Urinary bladder (tissue), 4 donors: ENCODE measurements at regions not wholly inside any gene's neighbourhood (a gene's known extent, or its start where the extent isn't known, plus 50 kb on each side); places are given as distances from the start of the nearest gene placed in this dataset. TPM values are rescaled to one million over a fixed set of nuclear protein-coding genes. Genes with fewer than 3 reads are reported as not detected.

ENCODE experiments used
- DNase-seq: peaks from one replicate; pipeline ENCODE4 v3.0.0-alpha.2; 2015; ENCODE audit errors: extremely low spot score
- H3K27ac ChIP-seq: one replicate; pipeline ENCODE4 v1.5.1; 2013; ENCODE audit warnings: low read depth, mild to moderate bottlenecking, moderate library complexity
- H3K36me3 ChIP-seq: one replicate; pipeline ENCODE4 v1.6.1; 2013; ENCODE audit warnings: mild to moderate bottlenecking, moderate library complexity; ENCODE audit not compliant: insufficient read depth
- H3K4me1 ChIP-seq: one replicate; pipeline ENCODE4 v1.6.1; 2013; ENCODE audit warnings: mild to moderate bottlenecking, moderate library complexity; ENCODE audit not compliant: insufficient read depth
- H3K4me3 ChIP-seq: one replicate; pipeline ENCODE4 v1.5.1; 2013; ENCODE audit warnings: low read depth, low read length
- WGBS: extraction: QIAGEN DNeasy Blood & Tissue Kit; methylation state at CpG from one replicate; pipeline ENCODE4 v1.1.7; 2013; 5-methylcytosine and 5-hydroxymethylcytosine counted together
- small RNA-seq: library from RNA; depleted of rRNA; stranded (forward); fragments of <200 nt; gene quantifications from one replicate; pipeline ENCODE3, GENCODE V24; 2014
- donor health status: healthy with polysubstance abuse.
- donor health status: healthy.

GRCh38 chr3:118817748-118818165, 216.9 kb downstream of the IGSF11 start:
- Histone ChIP-seq H3K27ac (no peak overlapping the region), H3K4me3 (no peak overlapping the region), H3K4me1 (no peaks in the 10 kb centered on the region), H3K36me3 (no peaks in the 10 kb centered on the region)
- WGBS: 20% methylated on average over 5 of the region's 5 CpGs
- DNase-seq: peak; percentile 6

- Histone ChIP-seq H3K36me3 (no peaks in the 10 kb centered on the region), H3K27ac (no peak overlapping the region), H3K4me3 (no peak overlapping the region), H3K4me1 (no peaks in the 10 kb centered on the region)
- no peak for DNase-seq
- 50% methylated on average over 2 of the region's 2 CpGs for WGBS
These were observed 216.3 kb downstream of the IGSF11 start for GRCh38 chr3:118818386-118818785.

- Histone ChIP-seq H3K27ac (no peak overlapping the region), H3K4me1 (no peaks in the 10 kb centered on the region), H3K36me3 (no peaks in the 10 kb centered on the region), H3K4me3 (no peak overlapping the region)
- DNase-seq: no peak
- WGBS: 78% methylated on average over 2 of the region's 2 CpGs
These were observed 211.0 kb downstream of the IGSF11 start for GRCh38 chr3:118823626-118824025.

- no peak overlapping the region for H3K27ac ChIP-seq
- no peak for DNase-seq
- WGBS: 79% methylated on average over 3 of the region's 3 CpGs
- no peaks in the 10 kb centered on the region for H3K4me1 ChIP-seq
- no peaks in the 10 kb centered on the region for H3K36me3 ChIP-seq
- H3K4me3 ChIP-seq: no peak overlapping the region
These were observed 207.2 kb downstream of the IGSF11 start for GRCh38 chr3:118827446-118827845.

- H3K4me3 ChIP-seq: no peak overlapping the region
- WGBS: 79% methylated on average over 4 of the region's 4 CpGs
- no peaks in the 10 kb centered on the region for H3K36me3 ChIP-seq
- DNase-seq: no peak
- H3K4me1 ChIP-seq: no peaks in the 10 kb centered on the region
- H3K27ac ChIP-seq: no peak overlapping the region
These were observed 206.3 kb downstream of the IGSF11 start for GRCh38 chr3:118828351-118828750.

GRCh38 chr3:118833075-118833474, 201.6 kb downstream of the IGSF11 start:
- Histone ChIP-seq H3K4me3 (no peak overlapping the region), H3K27ac (no peak overlapping the region), H3K36me3 (no peaks in the 10 kb centered on the region), H3K4me1 (no peaks in the 10 kb centered on the region)
- WGBS: 26% methylated on average over 6 of the region's 6 CpGs
- no peak for DNase-seq

GRCh38 chr3:118838871-118839270, 195.8 kb downstream of the IGSF11 start:
- no peak overlapping the region for H3K4me3 ChIP-seq
- H3K27ac ChIP-seq: no peak overlapping the region
- H3K4me1 ChIP-seq: no peaks in the 10 kb centered on the region
- no peaks in the 10 kb centered on the region for H3K36me3 ChIP-seq
- DNase-seq: no peak
- 36% methylated on average over 1 of the region's 1 CpG for WGBS

GRCh38 chr3:118842147-118842863, 192.3 kb downstream of the IGSF11 start:
- Histone ChIP-seq H3K27ac (no peak overlapping the region), H3K4me3 (no peak overlapping the region), H3K4me1 (no peaks in the 10 kb centered on the region), H3K36me3 (no peaks in the 10 kb centered on the region)
- DNase-seq: no peak
- WGBS: 95% methylated on average over 7 of the region's 7 CpGs

GRCh38 chr3:118846176-118846575, 188.5 kb downstream of the IGSF11 start:
- Histone ChIP-seq H3K27ac (no peak overlapping the region), H3K4me1 (no peaks in the 10 kb centered on the region), H3K36me3 (no peaks in the 10 kb centered on the region), H3K4me3 (no peak overlapping the region)
- no peak for DNase-seq
- 85% methylated on average over 7 of the region's 7 CpGs for WGBS

Small RNAs in the stretch of these regions (small RNA-seq; reads per million reads assigned to genes)
- gene MIR4447 (not detected), gene RF01884 (not detected), gene RNU5E-8P (1.0 reads per million, percentile 76 among the genes with 10 or more reads in this experiment), gene RNU6-1200P (not detected)
